Mucosa of descending colon (tissue), 3 donors: ENCODE measurements at regions not wholly inside any gene's neighbourhood (a gene's known extent, or its start where the extent isn't known, plus 50 kb on each side); places are given as distances from the start of the nearest gene placed in this dataset.

Source experiments
- ATAC-seq: fragments of 200-7000 bp; cut with Tn5 transposase; one replicate; pipeline ENCODE4 v1.9.1; 2020; ENCODE audit warnings: mild to moderate bottlenecking, moderate library complexity
- DNase-seq, 3 donors: peaks; one replicate each; pipeline ENCODE4 v3.0.0-alpha.2; 2020
- H3K36me3 ChIP-seq: fragments of 200-600 bp; one replicate; pipeline ENCODE4 v1.8.0; 2021; ENCODE audit warnings: low read depth, mild to moderate bottlenecking
- H3K4me1 ChIP-seq: fragments of 200-600 bp; one replicate; pipeline ENCODE4 v1.8.0; 2021; ENCODE audit warnings: low read depth, mild to moderate bottlenecking
- H3K4me3 ChIP-seq: fragments of 200-600 bp; one replicate; pipeline ENCODE4 v1.8.0; 2021; ENCODE audit warnings: mild to moderate bottlenecking
- H3K9me3 ChIP-seq: fragments of 200-600 bp; one replicate; pipeline ENCODE4 v1.8.0; 2021; ENCODE audit warnings: mild to moderate bottlenecking
- CTCF ChIP-seq: fragments of 200-600 bp; IDR thresholded peaks from one replicate; pipeline ENCODE4 v1.8.0; 2022; ENCODE audit warnings: antibody characterized with exemption, mild to moderate bottlenecking
- intact Hi-C, 2 donors: fragments of 100-400 bp; cut with DNase I in 1 of 2; cut with micrococcal nuclease in 1 of 2; formaldehyde crosslinking; loops; one replicate each; pipeline versions ENCODE4 v1.11.0 to v1.11.1; 2022; cut with DNase I, micrococcal nuclease
- donor health status: DM: no; HTN: no; CAD: no; lungs with moderate emphysema.
- donor health status: DM: no; HTN: no; CAD: no.
- donor health status: DM: no; HTN: yes; CAD: no.

- TF ChIP-seq CTCF, result no peak
- Histone ChIP-seq H3K36me3 (no peaks in the 10 kb centered on the region), H3K4me3 (no peak overlapping the region), H3K4me1 (no peaks in the 10 kb centered on the region), H3K9me3 (no peaks in the 10 kb centered on the region)
- ATAC-seq (no peak), DNase-seq (no peak)
- intact Hi-C loops, result no loop called here
Observed at GRCh38 chr2:21326152-21326551, 202.4 kb downstream of the TDRD15 start.

DNA sequence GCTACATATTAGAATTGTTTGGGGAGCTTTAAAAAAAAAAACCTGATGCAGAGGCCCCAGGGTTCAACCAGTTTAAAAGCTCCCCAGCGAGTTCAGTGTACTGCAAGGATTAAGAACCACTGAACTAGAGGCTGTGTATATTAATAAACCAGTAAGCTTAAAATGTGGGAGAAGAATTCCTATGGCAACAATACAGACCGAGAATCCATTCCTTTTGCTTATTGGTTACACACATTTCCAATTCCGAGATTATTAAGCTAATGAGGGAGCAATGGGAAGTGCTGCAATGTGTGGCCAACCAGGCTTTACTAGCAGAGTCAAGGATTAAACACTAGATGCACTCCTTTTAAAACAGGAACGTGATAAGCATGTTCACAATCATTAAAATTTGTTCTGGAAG lies 204.4 kb downstream of the TDRD15 start:
- DNase-seq (no peak), ATAC-seq (no peak)
- H3K9me3 ChIP-seq, result no peaks in the 10 kb centered on the region
- no peak for TF ChIP-seq CTCF
- H3K4me1 ChIP-seq, result peaks cover 5% of the 10 kb centered on the region
- intact Hi-C loops, result no loop called here
- H3K36me3 ChIP-seq, result no peaks in the 10 kb centered on the region
- H3K4me3 ChIP-seq, result no peak overlapping the region

DNA sequence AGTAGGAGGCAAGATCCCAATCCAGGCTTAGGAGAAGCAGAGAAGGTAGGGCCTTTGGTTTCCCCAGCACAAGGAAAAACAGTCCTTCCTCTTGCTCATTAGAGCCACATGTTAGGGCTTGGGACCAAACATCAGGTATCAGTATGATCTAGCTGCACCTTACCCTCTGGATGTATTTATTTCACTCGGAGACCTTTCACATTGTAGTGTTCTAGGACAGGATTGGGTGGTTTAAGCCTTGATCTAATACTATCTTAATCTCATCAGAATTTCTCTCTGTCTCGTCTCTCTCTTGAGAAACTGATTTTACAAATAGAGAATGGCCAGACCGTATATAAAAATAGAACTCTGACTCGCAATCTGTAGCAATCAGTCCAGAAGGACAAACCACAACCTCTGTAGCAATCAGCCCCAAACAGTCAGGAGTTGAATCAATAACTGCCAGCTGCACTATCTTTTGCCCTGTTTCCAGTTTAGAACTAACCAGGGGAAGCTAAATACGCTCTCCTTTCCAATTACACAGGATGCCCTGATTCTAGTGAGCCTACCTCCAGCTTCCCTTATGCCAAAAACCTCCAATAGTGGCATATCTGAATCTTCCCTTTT lies 207.1 kb downstream of the TDRD15 start:
- no peaks in the 10 kb centered on the region for H3K36me3 ChIP-seq
- no peak overlapping the region for H3K4me3 ChIP-seq
- ATAC-seq, result no peak
- no peaks in the 10 kb centered on the region for H3K9me3 ChIP-seq
- no peak for DNase-seq
- H3K4me1 ChIP-seq, result peaks cover 9% of the 10 kb centered on the region
- intact Hi-C loops, result no loop called here
- no peak for TF ChIP-seq CTCF

DNA sequence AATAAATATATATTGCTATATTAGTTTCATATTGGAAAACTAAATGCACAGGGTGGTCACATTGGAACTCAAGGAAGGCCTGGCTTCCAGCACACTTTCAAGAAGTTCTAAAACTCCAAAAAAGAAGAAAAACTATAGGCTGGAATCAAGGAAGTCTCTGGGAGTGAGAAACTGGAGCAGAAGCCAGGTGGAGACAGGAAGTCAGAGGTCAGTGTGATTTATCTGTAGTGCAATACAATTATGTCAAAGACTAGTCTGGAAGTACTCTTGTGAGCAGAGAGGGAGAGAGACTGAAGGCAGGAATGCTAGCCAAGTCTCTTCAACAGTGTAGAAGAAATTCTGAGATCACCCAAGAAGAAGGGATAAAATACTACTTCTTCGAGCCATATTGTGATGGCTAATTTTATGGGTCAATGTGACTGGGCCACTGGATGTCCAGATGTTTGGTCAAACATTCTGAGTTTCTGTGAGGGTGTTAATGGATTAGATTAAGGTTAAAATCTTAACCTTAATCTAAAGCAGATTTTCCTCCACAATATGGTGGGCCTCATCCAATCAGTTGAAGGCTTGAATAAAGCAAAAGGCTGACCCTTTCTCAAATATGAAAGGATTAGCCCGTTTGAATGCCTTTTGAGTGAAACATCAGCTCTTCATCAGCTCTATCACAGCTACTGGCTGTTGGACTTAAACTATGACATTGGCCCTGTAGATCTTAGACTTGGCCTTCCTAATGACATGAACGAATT lies 208.0 kb downstream of the TDRD15 start:
- Histone ChIP-seq H3K4me1 (peaks cover 9% of the 10 kb centered on the region), H3K36me3 (no peaks in the 10 kb centered on the region), H3K4me3 (no peak overlapping the region), H3K9me3 (no peaks in the 10 kb centered on the region)
- no peak for TF ChIP-seq CTCF
- intact Hi-C loops, result no loop called here
- ATAC-seq, result peak; percentile 38
- no peak for DNase-seq

GRCh38 chr2:21332993-21333625 lies 209.3 kb downstream of the TDRD15 start:
- Histone ChIP-seq H3K4me1 (peaks cover 9% of the 10 kb centered on the region), H3K4me3 (no peak overlapping the region), H3K36me3 (no peaks in the 10 kb centered on the region), H3K9me3 (no peaks in the 10 kb centered on the region)
- intact Hi-C loops, result no loop called here
- TF ChIP-seq CTCF, result no peak
- DNase-seq (no peak), ATAC-seq (peak; percentile 73)
